HepG2 (cell line): ENCODE measurements at regions not wholly inside any gene's neighbourhood (a gene's known extent, or its start where the extent isn't known, plus 50 kb on each side); places are given as distances from the start of the nearest gene placed in this dataset.

Experiments
- ATAC-seq: fragments of 200-7000 bp; cut with Tn5 transposase; 3 replicates; pipeline ENCODE4 v1.9.1; 2020; ENCODE audit warnings: mild to moderate bottlenecking, moderate library complexity
- BruUV-seq: library from RNA; stranded (reverse); fragments of 400-500 nt; replicated peaks from 2 replicates; lab custom pipeline; 2021; lab: Mats Ljungman, UMichigan
- CTCF ChIA-PET: fragments of 300-600 bp; formaldehyde crosslinking; extraction: SDS; loops from one replicate; lab custom pipeline; 2021; ENCODE audit warnings: low total read pairs, inconsistent platforms, low intra/inter-chr PET ratio; lab: Yijun Ruan, JAX
- POLR2A ChIA-PET: fragments of 350-600 bp; sonication (Branson Sonifier 250); formaldehyde crosslinking; loops from one replicate; lab custom pipeline; 2020; ENCODE audit warnings: antibody characterized with exemption, inconsistent platforms; lab: Yijun Ruan, JAX
- DNase-seq: peaks from one replicate; pipeline ENCODE4 v3.0.0-alpha.2; 2015; ENCODE audit warnings: low spot score
- FAIRE-seq: peaks from 3 replicates; lab custom pipeline; 2011; peaks lifted over from hg19 to GRCh38; lab: Jason Lieb, UNC
- H2AFZ ChIP-seq: one replicate; pipeline ENCODE4 v1.6.1; 2011; ENCODE audit warnings: low read length, inconsistent platforms
- H3K27ac ChIP-seq: fragments of 300-600 bp; 3 replicates; pipeline ENCODE4 v1.8.0; 2011; ENCODE audit warnings: mixed run types, mild to moderate bottlenecking, mixed read lengths, low read length, inconsistent platforms; ENCODE audit not compliant: insufficient read depth; ENCODE audit errors: extremely low read length
- H3K27me3 ChIP-seq, 2 experiments: fragments of 200-600 bp in 1 of 2; 2 replicates in 1 of 2; 3 replicates in 1 of 2; pipeline versions ENCODE4 v1.6.0 to v1.8.0; 2011; ENCODE audit warnings: low read length in 2 of 2, mild to moderate bottlenecking in 2 of 2, moderate library complexity in 2 of 2, inconsistent platforms in 1 of 2; ENCODE audit not compliant: insufficient read depth in 2 of 2, control insufficient read depth in 1 of 2
- H3K36me3 ChIP-seq, 2 experiments: fragments of 200-600 bp in 1 of 2; replicated peaks in 1 of 2; 2 replicates in 1 of 2; 3 replicates in 1 of 2; pipeline versions ENCODE4 v1.5.1 to v1.8.0; 2011; ENCODE audit warnings: low read length in 2 of 2, inconsistent platforms in 1 of 2; ENCODE audit not compliant: insufficient read depth in 2 of 2, control insufficient read depth in 1 of 2
- H3K4me1 ChIP-seq: 2 replicates; pipeline ENCODE4 v1.5.1; 2012; ENCODE audit warnings: low read length, inconsistent platforms; ENCODE audit not compliant: insufficient read depth
- H3K4me2 ChIP-seq: 2 replicates; pipeline ENCODE4 v1.6.0; 2011; ENCODE audit warnings: low read depth, low read length, inconsistent platforms
- H3K4me3 ChIP-seq, 3 experiments: fragments of 200-600 bp in 1 of 3; sonication (generic), shearing (Covaris generic) in 1 of 3; replicated peaks in 1 of 3; 2 replicates each; pipeline ENCODE4 v1.5.1; 2011 to 2016; ENCODE audit warnings: low read length in 3 of 3, inconsistent platforms in 2 of 3, low read depth in 2 of 3, mild to moderate bottlenecking in 2 of 3, control low read depth in 1 of 3, mixed read lengths in 1 of 3; ENCODE audit not compliant: insufficient read depth in 1 of 3
- H3K79me2 ChIP-seq: one replicate; pipeline ENCODE4 v1.6.1; 2011; ENCODE audit warnings: low read length, inconsistent platforms; ENCODE audit not compliant: insufficient read depth
- H3K9ac ChIP-seq: 2 replicates; pipeline ENCODE4 v1.6.0; 2011; ENCODE audit warnings: mild to moderate bottlenecking, low read depth, low read length, inconsistent platforms; ENCODE audit not compliant: insufficient read depth
- H3K9me3 ChIP-seq: 2 replicates; pipeline ENCODE4 v1.5.1; 2012; ENCODE audit warnings: mild to moderate bottlenecking, low read length
- H4K20me1 ChIP-seq: 2 replicates; pipeline ENCODE4 v1.6.0; 2011; ENCODE audit warnings: inconsistent platforms, mild to moderate bottlenecking, low read length, moderate library complexity; ENCODE audit not compliant: insufficient read depth
- IRF2 ChIP-seq: IDR thresholded peaks from 2 replicates; pipeline ENCODE4 v1.6.1; 2018; ENCODE audit warnings: missing genetic modification reagents, missing compliant biosample characterization
- KLF9 ChIP-seq: IDR thresholded peaks from 2 replicates; pipeline ENCODE4 v1.6.1; 2016; ENCODE audit warnings: low read depth
- MED8 ChIP-seq: sonication (generic); formaldehyde crosslinking; IDR thresholded peaks from 2 replicates; pipeline ENCODE4 v1.8.1; 2023; ENCODE audit warnings: mild to moderate bottlenecking, missing genetic modification reagents; ENCODE audit not compliant: insufficient replicate concordance
- MEIS1 ChIP-seq: sonication (generic); formaldehyde crosslinking; IDR thresholded peaks from 2 replicates; pipeline ENCODE4 v1.9.0; 2021; ENCODE audit warnings: mild to moderate bottlenecking, missing genetic modification reagents, moderate library complexity, borderline replicate concordance
- NR1H2 ChIP-seq: sonication (generic); formaldehyde crosslinking; IDR thresholded peaks from 2 replicates; pipeline ENCODE4 v1.8.1; 2022; ENCODE audit warnings: low read depth, missing genetic modification reagents, borderline replicate concordance
- NR3C1 ChIP-seq: sonication (generic); formaldehyde crosslinking; IDR thresholded peaks from 2 replicates; pipeline ENCODE4 v1.4.0; 2020; ENCODE audit warnings: missing genetic modification reagents
- NRL ChIP-seq: sonication (generic); formaldehyde crosslinking; IDR thresholded peaks from 2 replicates; pipeline ENCODE4 v1.5.0; 2020; ENCODE audit warnings: missing genetic modification reagents, mild to moderate bottlenecking, moderate library complexity, borderline replicate concordance
- ZFYVE20 ChIP-seq: sonication (generic); formaldehyde crosslinking; IDR thresholded peaks from 2 replicates; pipeline ENCODE4 v1.8.0; 2023; ENCODE audit warnings: low read depth, mild to moderate bottlenecking, moderate library complexity, missing genetic modification reagents, borderline replicate concordance
- WGBS: methylation state at CpG from one replicate; pipeline ENCODE4 v1.1.6; 2017; ENCODE audit warnings: low lambda C conversion rate; 5-methylcytosine and 5-hydroxymethylcytosine counted together
- in situ Hi-C: cut with HindIII; loops from 2 replicates; pipeline ENCODE4 v1.10.0; 2017; ENCODE audit warnings: low pct_unique_long_range_greater_than_20kb; ENCODE audit not compliant: extremely low pct_ligation_motif_present
- intact Hi-C: fragments of 100-400 bp; cut with micrococcal nuclease; formaldehyde crosslinking; loops from one replicate; pipeline ENCODE4 v1.10.0; 2022; ENCODE audit not compliant: unreplicated experiment
- TF ChIP-seq, protein P1 (sequence below): sonication (generic); formaldehyde crosslinking; IDR thresholded peaks from 2 replicates; pipeline ENCODE4 v1.4.0; 2020; ENCODE audit warnings: missing genetic modification reagents
- TF ChIP-seq, protein P2 (sequence below): sonication (generic); formaldehyde crosslinking; IDR thresholded peaks from 2 replicates; pipeline ENCODE4 v1.5.1; 2020; ENCODE audit warnings: mild to moderate bottlenecking, missing genetic modification reagents, moderate library complexity

DNA sequence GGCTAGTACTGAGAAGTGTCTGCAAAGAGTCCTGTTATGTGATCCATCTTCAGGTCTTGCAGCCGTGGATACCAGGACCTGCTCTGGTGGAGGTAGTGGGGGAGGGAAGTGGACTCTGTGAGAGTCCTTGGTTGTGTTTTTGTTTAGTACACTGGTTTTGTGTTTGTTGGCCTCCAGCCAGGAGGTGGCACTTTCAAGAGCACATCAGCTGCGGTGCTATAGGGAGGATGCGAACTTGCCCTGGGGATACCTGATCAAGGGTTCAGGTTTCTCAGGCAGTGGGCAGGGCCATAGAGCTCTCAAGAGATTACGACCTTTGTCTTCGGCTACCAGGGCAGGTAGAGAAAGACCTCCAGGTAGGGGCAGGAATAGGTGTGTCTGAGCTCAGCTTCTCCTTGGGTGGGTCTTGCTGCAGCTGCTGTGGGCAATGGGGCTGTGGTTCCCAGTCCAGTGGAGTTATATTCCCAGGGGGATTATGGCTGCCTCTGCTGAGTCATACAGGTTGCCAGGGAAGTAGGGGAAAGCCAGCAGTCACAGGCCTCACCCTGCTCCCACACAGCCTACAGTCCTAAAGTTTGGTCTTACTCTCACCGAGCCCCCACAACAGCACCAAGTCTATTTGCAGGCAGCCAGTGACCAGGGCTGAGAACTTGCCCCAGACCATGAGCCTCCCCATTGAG, 132.8 kb upstream of the NPHP3 start:
- in situ Hi-C loops (no loop called here), intact Hi-C loops (no loop called here)
- ATAC-seq, result no peak
- no peaks in the 10 kb centered on the region for H3K4me1 ChIP-seq
- no peaks in the 10 kb centered on the region for H3K79me2 ChIP-seq
- ChIA-PET POLR2A (no interaction called here), CTCF (no interaction called here)
- DNase-seq, result no peak
- no peaks in the 10 kb centered on the region for H3K9me3 ChIP-seq
- no peaks in the 10 kb centered on the region for H3K36me3 ChIP-seq
- H3K4me2 ChIP-seq, result no peak overlapping the region
- H2AFZ ChIP-seq, result no peak overlapping the region
- H3K27ac ChIP-seq, result no peak overlapping the region
- no peak overlapping the region for H3K9ac ChIP-seq
- 40% methylated on average over 5 of the region's 6 CpGs for WGBS
- TF ChIP-seq, protein P1, sequence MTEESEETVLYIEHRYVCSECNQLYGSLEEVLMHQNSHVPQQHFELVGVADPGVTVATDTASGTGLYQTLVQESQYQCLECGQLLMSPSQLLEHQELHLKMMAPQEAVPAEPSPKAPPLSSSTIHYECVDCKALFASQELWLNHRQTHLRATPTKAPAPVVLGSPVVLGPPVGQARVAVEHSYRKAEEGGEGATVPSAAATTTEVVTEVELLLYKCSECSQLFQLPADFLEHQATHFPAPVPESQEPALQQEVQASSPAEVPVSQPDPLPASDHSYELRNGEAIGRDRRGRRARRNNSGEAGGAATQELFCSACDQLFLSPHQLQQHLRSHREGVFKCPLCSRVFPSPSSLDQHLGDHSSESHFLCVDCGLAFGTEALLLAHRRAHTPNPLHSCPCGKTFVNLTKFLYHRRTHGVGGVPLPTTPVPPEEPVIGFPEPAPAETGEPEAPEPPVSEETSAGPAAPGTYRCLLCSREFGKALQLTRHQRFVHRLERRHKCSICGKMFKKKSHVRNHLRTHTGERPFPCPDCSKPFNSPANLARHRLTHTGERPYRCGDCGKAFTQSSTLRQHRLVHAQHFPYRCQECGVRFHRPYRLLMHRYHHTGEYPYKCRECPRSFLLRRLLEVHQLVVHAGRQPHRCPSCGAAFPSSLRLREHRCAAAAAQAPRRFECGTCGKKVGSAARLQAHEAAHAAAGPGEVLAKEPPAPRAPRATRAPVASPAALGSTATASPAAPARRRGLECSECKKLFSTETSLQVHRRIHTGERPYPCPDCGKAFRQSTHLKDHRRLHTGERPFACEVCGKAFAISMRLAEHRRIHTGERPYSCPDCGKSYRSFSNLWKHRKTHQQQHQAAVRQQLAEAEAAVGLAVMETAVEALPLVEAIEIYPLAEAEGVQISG (CRISPR knock-in tag), result peak; percentile 39; the same call in 1 of the 2 replicates
- TF ChIP-seq KLF9 (CRISPR knock-in tag), result no peak
- no peak for FAIRE-seq
- no peaks in the 10 kb centered on the region for H3K27me3 ChIP-seq
- BruUV-seq, result no TSS peak
- no peak overlapping the region for H3K4me3 ChIP-seq
- H4K20me1 ChIP-seq, result no peaks in the 10 kb centered on the region

DNA sequence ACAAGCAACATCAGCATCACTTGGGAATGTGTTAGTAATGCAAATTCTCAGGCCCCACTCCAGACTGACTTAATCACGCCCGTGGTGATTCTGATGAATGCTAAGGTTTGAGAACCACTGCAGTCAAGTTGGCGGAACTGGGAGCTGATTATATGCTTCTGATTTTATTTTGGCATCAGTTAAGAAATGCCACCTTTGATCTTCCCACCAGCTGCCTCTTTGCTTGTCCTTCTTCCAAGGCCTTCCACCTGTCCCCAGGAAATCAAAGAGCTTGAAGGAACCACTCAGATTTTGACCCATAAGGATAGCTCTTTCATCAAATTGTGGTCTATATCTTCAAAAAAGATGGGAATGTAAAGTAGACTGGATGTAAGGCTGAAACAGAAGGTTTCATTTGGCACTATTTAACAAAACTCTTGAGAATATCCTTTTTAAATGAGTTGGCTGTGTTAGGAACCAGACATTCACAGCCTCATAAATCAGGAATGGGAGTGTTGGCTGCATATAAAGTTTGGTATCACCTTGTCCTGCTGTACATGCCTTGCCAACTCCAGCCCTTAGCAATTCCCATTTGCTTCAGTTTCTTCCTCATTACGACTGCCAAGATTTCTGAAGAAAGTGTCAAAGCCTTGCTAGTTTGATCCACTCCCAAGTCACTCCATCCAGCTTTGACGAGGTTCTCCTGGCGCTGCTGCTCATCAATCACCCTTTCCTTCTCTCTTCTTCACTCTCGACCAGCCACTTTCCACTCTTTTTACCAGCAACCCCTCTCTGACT, 125.8 kb upstream of the NPHP3 start:
- ChIA-PET CTCF (no interaction called here), POLR2A (no interaction called here)
- TF ChIP-seq MEIS1 (CRISPR knock-in tag), result no peak
- TF ChIP-seq NRL, result no peak
- TF ChIP-seq ZFYVE20 (CRISPR knock-in tag), result no peak
- TF ChIP-seq NR3C1, result no peak
- TF ChIP-seq NR1H2, result no peak
- no peak for TF ChIP-seq IRF2 (CRISPR knock-in tag)
- TF ChIP-seq, protein P2, sequence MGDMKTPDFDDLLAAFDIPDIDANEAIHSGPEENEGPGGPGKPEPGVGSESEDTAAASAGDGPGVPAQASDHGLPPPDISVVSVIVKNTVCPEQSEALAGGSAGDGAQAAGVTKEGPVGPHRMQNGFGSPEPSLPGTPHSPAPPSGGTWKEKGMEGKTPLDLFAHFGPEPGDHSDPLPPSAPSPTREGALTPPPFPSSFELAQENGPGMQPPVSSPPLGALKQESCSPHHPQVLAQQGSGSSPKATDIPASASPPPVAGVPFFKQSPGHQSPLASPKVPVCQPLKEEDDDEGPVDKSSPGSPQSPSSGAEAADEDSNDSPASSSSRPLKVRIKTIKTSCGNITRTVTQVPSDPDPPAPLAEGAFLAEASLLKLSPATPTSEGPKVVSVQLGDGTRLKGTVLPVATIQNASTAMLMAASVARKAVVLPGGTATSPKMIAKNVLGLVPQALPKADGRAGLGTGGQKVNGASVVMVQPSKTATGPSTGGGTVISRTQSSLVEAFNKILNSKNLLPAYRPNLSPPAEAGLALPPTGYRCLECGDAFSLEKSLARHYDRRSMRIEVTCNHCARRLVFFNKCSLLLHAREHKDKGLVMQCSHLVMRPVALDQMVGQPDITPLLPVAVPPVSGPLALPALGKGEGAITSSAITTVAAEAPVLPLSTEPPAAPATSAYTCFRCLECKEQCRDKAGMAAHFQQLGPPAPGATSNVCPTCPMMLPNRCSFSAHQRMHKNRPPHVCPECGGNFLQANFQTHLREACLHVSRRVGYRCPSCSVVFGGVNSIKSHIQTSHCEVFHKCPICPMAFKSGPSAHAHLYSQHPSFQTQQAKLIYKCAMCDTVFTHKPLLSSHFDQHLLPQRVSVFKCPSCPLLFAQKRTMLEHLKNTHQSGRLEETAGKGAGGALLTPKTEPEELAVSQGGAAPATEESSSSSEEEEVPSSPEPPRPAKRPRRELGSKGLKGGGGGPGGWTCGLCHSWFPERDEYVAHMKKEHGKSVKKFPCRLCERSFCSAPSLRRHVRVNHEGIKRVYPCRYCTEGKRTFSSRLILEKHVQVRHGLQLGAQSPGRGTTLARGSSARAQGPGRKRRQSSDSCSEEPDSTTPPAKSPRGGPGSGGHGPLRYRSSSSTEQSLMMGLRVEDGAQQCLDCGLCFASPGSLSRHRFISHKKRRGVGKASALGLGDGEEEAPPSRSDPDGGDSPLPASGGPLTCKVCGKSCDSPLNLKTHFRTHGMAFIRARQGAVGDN, result no peak
- no peak for TF ChIP-seq MED8
- no peaks in the 10 kb centered on the region for H3K4me1 ChIP-seq
- in situ Hi-C loops, result no loop called here
- no peaks in the 10 kb centered on the region for H3K79me2 ChIP-seq
- H4K20me1 ChIP-seq, result no peaks in the 10 kb centered on the region
- H3K9me3 ChIP-seq, result no peaks in the 10 kb centered on the region
- no TSS peak for BruUV-seq
- no peak overlapping the region for H3K27ac ChIP-seq
- DNase-seq (no peak), FAIRE-seq (no peak), ATAC-seq (no peak)
- no peak overlapping the region for H2AFZ ChIP-seq
- H3K4me3 ChIP-seq, result no peak overlapping the region
- no peak overlapping the region for H3K9ac ChIP-seq
- WGBS, result 0% methylated on average over 7 of the region's 7 CpGs
- no peak overlapping the region for H3K4me2 ChIP-seq
- intact Hi-C loops, result no loop called here
- no peaks in the 10 kb centered on the region for H3K27me3 ChIP-seq
- H3K36me3 ChIP-seq, result no peaks in the 10 kb centered on the region
